Stomach (tissue), 4 donors: ENCODE measurements at regions not wholly inside any gene's neighbourhood (a gene's known extent, or its start where the extent isn't known, plus 50 kb on each side); places are given as distances from the start of the nearest gene placed in this dataset.

Experiments used
- POLR2AphosphoS5 ChIP-seq, 3 donors: sonication (generic); formaldehyde crosslinking; IDR thresholded peaks; one replicate each; pipeline ENCODE4 v1.6.1; 2016; ENCODE audit warnings: antibody characterized with exemption in 3 of 3
- TF ChIP-seq, protein P1 (sequence below), 7 experiments: fragments of 450-650 bp in 4 of 7; fragments of 200-600 bp in 3 of 7; sonication (generic) in 3 of 7; IDR thresholded peaks; one replicate each; pipeline ENCODE4 v1.5.1; 2016 to 2019; ENCODE audit warnings: antibody characterized with exemption in 7 of 7, control low read depth in 2 of 7, mild to moderate bottlenecking in 1 of 7

DNA sequence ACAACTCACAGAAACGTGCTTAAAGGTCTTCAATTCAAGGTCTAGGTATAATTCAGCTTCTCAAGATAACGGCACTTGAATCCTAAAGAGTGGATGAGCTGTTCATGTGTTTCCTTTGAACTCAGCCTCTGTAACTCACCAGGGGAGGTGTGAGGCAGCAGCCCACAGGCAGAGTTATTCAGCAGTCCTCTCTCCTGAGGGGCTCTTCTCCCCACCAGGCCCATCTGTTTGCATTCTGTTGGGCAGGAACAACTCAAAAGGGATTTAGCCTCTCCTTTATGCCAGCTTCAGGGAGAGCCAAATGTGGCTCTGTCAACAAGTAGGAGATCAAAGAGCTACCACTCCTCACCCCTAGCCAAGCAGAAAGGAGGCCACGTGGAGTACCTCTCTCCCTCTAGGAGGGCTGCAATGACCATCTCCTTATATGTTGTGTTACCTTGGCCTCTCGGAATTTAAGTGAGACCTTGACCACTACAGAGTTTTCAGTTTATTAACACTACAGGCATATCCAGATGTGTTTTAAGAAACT is 151.2 kb downstream of the SPATA18 start:
- TF ChIP-seq, protein P1, sequence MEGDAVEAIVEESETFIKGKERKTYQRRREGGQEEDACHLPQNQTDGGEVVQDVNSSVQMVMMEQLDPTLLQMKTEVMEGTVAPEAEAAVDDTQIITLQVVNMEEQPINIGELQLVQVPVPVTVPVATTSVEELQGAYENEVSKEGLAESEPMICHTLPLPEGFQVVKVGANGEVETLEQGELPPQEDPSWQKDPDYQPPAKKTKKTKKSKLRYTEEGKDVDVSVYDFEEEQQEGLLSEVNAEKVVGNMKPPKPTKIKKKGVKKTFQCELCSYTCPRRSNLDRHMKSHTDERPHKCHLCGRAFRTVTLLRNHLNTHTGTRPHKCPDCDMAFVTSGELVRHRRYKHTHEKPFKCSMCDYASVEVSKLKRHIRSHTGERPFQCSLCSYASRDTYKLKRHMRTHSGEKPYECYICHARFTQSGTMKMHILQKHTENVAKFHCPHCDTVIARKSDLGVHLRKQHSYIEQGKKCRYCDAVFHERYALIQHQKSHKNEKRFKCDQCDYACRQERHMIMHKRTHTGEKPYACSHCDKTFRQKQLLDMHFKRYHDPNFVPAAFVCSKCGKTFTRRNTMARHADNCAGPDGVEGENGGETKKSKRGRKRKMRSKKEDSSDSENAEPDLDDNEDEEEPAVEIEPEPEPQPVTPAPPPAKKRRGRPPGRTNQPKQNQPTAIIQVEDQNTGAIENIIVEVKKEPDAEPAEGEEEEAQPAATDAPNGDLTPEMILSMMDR (IDR thresholded peaks at IDR 0.05) = no peak
- no peak for TF ChIP-seq POLR2AphosphoS5 (IDR thresholded peaks at IDR 0.05)
